ENCODE measurements at regions not wholly inside any gene's neighbourhood (a gene's known extent, or its start where the extent isn't known, plus 50 kb on each side); places are given as distances from the start of the nearest gene placed in this dataset.

DNA sequence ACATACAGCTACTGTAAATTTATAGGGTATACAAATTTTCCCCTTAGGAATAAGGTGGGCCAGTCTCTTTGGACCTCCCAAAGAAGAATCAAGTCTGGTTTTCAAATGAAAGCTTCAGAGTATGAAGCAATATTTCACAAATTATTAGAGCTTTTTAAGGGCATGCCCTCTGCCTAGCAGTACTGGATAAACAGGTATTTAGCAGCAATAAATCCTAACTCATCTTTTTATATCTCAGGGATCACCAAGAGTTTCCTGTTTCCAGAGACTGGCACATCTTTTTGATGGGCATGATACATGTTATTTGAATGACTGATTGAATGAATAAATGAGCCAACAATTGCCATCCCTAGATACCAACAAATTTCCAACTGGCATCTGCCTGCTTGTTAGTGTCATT is 190.4 kb downstream of the NRIP1 start:
- TF ChIP-seq EZH2 (IDR thresholded peaks at IDR 0.05; ENCODE audit: low read length): no peak
- TF ChIP-seq CTCF (optimal IDR thresholded peaks at IDR 0.05 in 1 of 3, IDR thresholded peaks at IDR 0.05 in 1 of 3, conservative IDR thresholded peaks at IDR 0.05 in 1 of 3; ENCODE audit: extremely low read depth in 1 of 3, insufficient read depth in 2 of 3, low read length in 3 of 3): no peak
